Heart left ventricle (tissue), 13 donors: ENCODE measurements at regions not wholly inside any gene's neighbourhood (a gene's known extent, or its start where the extent isn't known, plus 50 kb on each side); places are given as distances from the start of the nearest gene placed in this dataset.

Experiments
- CTCF ChIP-seq, 12 donors: fragments of 200-600 bp; sonication (generic) in 4 of 12; IDR thresholded peaks; one replicate each; pipeline versions ENCODE4 v1.5.0 to v1.8.0; 2018 to 2022; ENCODE audit warnings: antibody characterized with exemption in 12 of 12, mild to moderate bottlenecking in 5 of 12
- POLR2A ChIP-seq, 2 donors: fragments of 450-650 bp; IDR thresholded peaks; one replicate each; pipeline ENCODE4 v1.6.1; 2017; ENCODE audit warnings: antibody characterized with exemption in 2 of 2, mild to moderate bottlenecking in 2 of 2, moderate library complexity in 2 of 2
- donor health status: ischemic (EF 13 %, LVEDD 7.1; RV severe dilation, severe dysfunction).
- donor health status: DM: no; HTN: yes; CAD: no.
- donor health status: DM: no; HTN: no; CAD: no.
- donor health status: ischemic (EF 25% LVEDD 6.9; RV normal size, moderate dysfunction).
- donor health status: ischemic (EF 25% LVEDD 5.7; RV mildly dilated, moderate dysfunction).
- donor health status: ischemic (EF 35%, LVEDD 5.7; RV mildly dilated, moderate dysfunction).
- donor health status: nonischemic (EF 11% LVEDD 7.7; RV severe dilation, severe dysfunction).
- donor health status: DM: yes; HTN: yes; CAD: no.
- donor health status: PGD.
- donor health status: ischemic (EF 29% LVEDD 5.4; RV normal size, mild dysfunction).
- donor health status: nonischemic (EF 23%, LVEDD 6.1; RV moderate dilation, normal function).

GRCh38 chr10:4579844-4580243, 246.2 kb upstream of the AKR1E2 start:
- no peak for TF ChIP-seq CTCF (IDR thresholded peaks at IDR 0.05)
- TF ChIP-seq POLR2A (IDR thresholded peaks at IDR 0.05) = no peak
